RWPE2 (cell line): ENCODE measurements at regions not wholly inside any gene's neighbourhood (a gene's known extent, or its start where the extent isn't known, plus 50 kb on each side); places are given as distances from the start of the nearest gene placed in this dataset.
"Not testable (repeated sequence)": the region's sequence is repeated elsewhere in the genome, so short reads cannot be mapped to it uniquely, and the experiment has no call there.

Source experiments
- ATAC-seq: fragments of 200-7000 bp; cut with Tn5 transposase; 3 replicates; pipeline ENCODE4 v1.9.1; 2021; ENCODE audit warnings: low read depth
- DNase-seq: peaks from one replicate; pipeline ENCODE4 v3.0.0-alpha.2; 2020; ENCODE audit warnings: low spot score
- H3K27ac ChIP-seq: fragments of 450-650 bp; 2 replicates; pipeline ENCODE4 v1.5.1; 2017; ENCODE audit warnings: mild to moderate bottlenecking; ENCODE audit not compliant: poor library complexity, severe bottlenecking
- H3K27me3 ChIP-seq: fragments of 250-450 bp; sonication (Bioruptor Pico); 2 replicates; pipeline ENCODE4 v1.5.1; 2021; ENCODE audit warnings: mild to moderate bottlenecking, moderate library complexity; ENCODE audit not compliant: insufficient read depth, poor library complexity, severe bottlenecking
- H3K36me3 ChIP-seq: fragments of 250-450 bp; sonication (Bioruptor Pico); 2 replicates; pipeline ENCODE4 v1.5.1; 2020; ENCODE audit warnings: low read depth, mild to moderate bottlenecking, moderate library complexity
- H3K4me1 ChIP-seq: fragments of 250-450 bp; sonication (Bioruptor Pico); 2 replicates; pipeline ENCODE4 v1.5.1; 2021; ENCODE audit warnings: mild to moderate bottlenecking, moderate library complexity; ENCODE audit not compliant: insufficient read depth, poor library complexity, severe bottlenecking
- H3K4me3 ChIP-seq: fragments of 250-450 bp; sonication (Bioruptor Pico); 2 replicates; pipeline ENCODE4 v1.5.1; 2021; ENCODE audit warnings: mild to moderate bottlenecking, moderate library complexity; ENCODE audit not compliant: severe bottlenecking
- H3K9me3 ChIP-seq: fragments of 250-450 bp; sonication (Bioruptor Pico); 2 replicates; pipeline ENCODE4 v1.5.1; 2021; ENCODE audit warnings: mild to moderate bottlenecking, moderate library complexity; ENCODE audit not compliant: severe bottlenecking
- CTCF ChIP-seq: fragments of 450-650 bp; IDR thresholded peaks from one replicate; pipeline ENCODE4 v1.5.1; 2017; ENCODE audit warnings: mild to moderate bottlenecking, moderate library complexity; ENCODE audit not compliant: poor library complexity, severe bottlenecking

- Histone ChIP-seq H3K4me3 (no peak overlapping the region), H3K4me1 (no peaks in the 10 kb centered on the region), H3K27ac (no peak overlapping the region), H3K9me3 (no peaks in the 10 kb centered on the region), H3K36me3 (no peaks in the 10 kb centered on the region), H3K27me3 (no peaks in the 10 kb centered on the region)
- no peak for TF ChIP-seq CTCF
- ATAC-seq (no peak), DNase-seq (no peak)
These were observed 239.3 kb downstream of the RAB11FIP2 start for GRCh38 chr10:117807441-117807840.

- not testable (repeated sequence) for H3K27ac ChIP-seq, DNase-seq, H3K9me3 ChIP-seq, H3K4me1 ChIP-seq, H3K36me3 ChIP-seq, H3K4me3 ChIP-seq, H3K27me3 ChIP-seq
- ATAC-seq: peak; percentile 50; the same call in 2 of the 3 replicates
These were observed 230.9 kb downstream of the RAB11FIP2 start for GRCh38 chr10:117815816-117816215.

- Histone ChIP-seq H3K4me1 (no peaks in the 10 kb centered on the region), H3K27me3 (no peaks in the 10 kb centered on the region), H3K27ac (no peak overlapping the region), H3K36me3 (no peaks in the 10 kb centered on the region), H3K4me3 (no peak overlapping the region), H3K9me3 (no peaks in the 10 kb centered on the region)
- DNase-seq: no peak
- TF ChIP-seq CTCF: no peak
- ATAC-seq: no peak
These were observed 229.6 kb downstream of the RAB11FIP2 start for GRCh38 chr10:117817116-117817515.

DNA sequence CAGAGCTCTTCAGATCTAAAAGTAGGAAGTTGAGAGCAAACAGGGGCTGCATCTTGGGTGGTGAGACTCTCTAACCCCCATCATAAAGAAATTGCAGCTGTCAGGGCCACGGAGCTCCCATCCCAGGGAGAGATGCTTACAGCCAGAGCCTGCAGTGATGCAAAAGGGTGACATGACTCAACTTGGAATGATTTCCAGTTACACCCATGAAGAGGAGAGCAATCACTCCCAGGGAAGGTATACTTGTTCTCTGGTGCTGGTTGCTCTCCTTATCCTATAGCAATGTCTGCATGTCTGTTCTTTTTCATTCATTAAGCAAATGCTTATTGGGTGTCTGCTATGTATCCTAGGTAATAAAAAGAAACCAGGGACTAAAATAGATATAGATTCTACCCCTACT, 228.0 kb downstream of the RAB11FIP2 start:
- no peaks in the 10 kb centered on the region for H3K36me3 ChIP-seq
- H3K27ac ChIP-seq: no peak overlapping the region
- H3K9me3 ChIP-seq: no peaks in the 10 kb centered on the region
- DNase-seq (no peak), ATAC-seq (peak; percentile 35; the same call in 1 of the 3 replicates)
- no peak overlapping the region for H3K4me3 ChIP-seq
- H3K27me3 ChIP-seq: no peaks in the 10 kb centered on the region
- TF ChIP-seq CTCF: no peak
- no peaks in the 10 kb centered on the region for H3K4me1 ChIP-seq

DNA sequence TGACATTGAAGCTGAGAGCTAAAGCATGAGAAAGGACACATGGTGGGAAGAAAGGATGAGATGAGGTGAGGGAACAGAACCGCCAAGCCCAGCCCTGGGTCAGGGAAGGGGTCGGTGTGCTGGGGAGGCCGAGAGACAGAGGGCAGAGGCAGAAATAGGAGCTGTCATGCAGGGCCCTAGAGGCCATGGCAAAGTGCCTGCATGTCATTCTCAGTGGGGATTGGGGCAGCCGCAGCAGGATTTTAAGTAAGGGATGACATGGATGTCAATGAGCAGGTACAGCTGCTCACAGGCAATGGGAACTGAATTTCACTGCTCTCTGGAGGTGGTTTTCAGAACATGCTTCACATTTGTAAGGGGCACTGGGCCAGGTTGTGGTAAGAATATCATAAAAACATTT, 227.4 kb downstream of the RAB11FIP2 start:
- no peaks in the 10 kb centered on the region for H3K36me3 ChIP-seq
- H3K4me3 ChIP-seq: no peak overlapping the region
- no peaks in the 10 kb centered on the region for H3K4me1 ChIP-seq
- no peaks in the 10 kb centered on the region for H3K27me3 ChIP-seq
- no peak overlapping the region for H3K27ac ChIP-seq
- TF ChIP-seq CTCF: no peak
- no peaks in the 10 kb centered on the region for H3K9me3 ChIP-seq
- DNase-seq (no peak), ATAC-seq (no peak)
